ENCODE measurements at regions not wholly inside any gene's neighbourhood (a gene's known extent, or its start where the extent isn't known, plus 50 kb on each side); places are given as distances from the start of the nearest gene placed in this dataset.

GRCh38 chr5:68450245-68450852 is 234.8 kb downstream of the PIK3R1 start:
- TF ChIP-seq ZNF274 (IDR thresholded peaks at IDR 0.05; ENCODE audit: low read depth, low read length): no peak
- H3K4me3 ChIP-seq (ENCODE audit: low read length): no peak overlapping the region

DNA sequence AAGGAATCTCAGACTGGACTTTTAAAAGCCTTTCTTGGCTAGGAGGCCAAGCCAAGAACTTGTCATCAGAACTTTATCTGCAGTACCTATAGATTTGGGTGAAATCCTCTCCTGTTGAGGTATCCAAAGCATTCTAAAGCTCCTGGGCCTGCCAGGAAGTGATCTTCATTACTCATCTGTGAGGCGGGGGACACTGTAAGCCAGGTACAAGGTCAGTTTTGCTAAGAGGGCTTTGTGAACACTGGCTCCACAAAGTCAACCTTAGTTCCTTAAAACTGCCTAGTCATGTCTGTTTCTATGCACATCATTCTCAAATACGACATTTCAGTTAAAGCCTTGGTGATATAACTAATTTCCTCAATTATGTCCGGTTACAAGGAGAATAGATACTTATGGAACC is 236.7 kb downstream of the PIK3R1 start:
- TF ChIP-seq ZNF274 (IDR thresholded peaks at IDR 0.05; ENCODE audit: low read depth, low read length): no peak
- H3K4me3 ChIP-seq (ENCODE audit: low read length): no peak overlapping the region

DNA sequence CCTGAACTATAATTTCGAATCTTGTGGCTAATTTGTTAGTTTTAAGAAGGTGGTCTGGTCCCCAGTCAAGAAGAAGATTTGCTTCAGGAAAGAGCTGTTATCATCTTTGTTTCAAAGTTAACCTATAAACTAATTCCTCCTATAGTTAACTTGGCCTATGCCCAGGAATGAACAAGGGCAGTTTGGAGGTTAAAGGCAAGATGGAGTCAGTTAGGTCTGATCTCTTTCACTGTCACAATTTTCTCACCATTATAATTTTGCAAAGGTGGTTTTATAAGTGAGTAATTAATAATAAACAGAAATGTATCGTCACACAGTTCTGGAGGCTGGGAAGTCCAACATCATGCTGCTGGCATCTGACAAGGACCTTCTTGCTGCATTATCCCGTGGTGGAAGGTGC is 238.6 kb downstream of the PIK3R1 start:
- H3K4me3 ChIP-seq (ENCODE audit: low read length): no peak overlapping the region
- TF ChIP-seq ZNF274 (IDR thresholded peaks at IDR 0.05; ENCODE audit: low read depth, low read length): no peak

GRCh38 chr5:68454766-68455165 is 239.2 kb downstream of the PIK3R1 start:
- no peak overlapping the region for H3K4me3 ChIP-seq (ENCODE audit: low read length)
- TF ChIP-seq ZNF274 (IDR thresholded peaks at IDR 0.05; ENCODE audit: low read depth, low read length): no peak

DNA sequence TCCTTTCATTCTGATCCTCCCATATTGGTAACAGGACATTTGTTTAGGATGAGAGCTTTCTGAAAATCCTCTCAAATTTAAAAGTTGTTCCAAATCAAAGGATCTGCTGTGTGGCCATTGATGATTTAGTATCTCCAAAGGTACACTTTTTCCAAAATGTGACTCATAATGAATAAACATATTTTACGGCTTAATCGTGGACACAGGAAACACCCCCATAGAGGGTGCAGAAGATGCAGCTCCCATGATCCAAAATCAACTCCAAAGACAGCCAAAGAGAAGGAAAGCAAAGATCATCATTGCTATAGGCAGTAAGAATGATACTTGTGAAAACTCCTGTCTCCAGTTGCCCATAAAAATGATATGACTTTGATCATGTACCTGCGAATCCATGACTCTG is 239.7 kb downstream of the PIK3R1 start:
- TF ChIP-seq ZNF274 (IDR thresholded peaks at IDR 0.05; ENCODE audit: low read depth, low read length): no peak
- no peak overlapping the region for H3K4me3 ChIP-seq (ENCODE audit: low read length)

- no peak for TF ChIP-seq ZNF274 (IDR thresholded peaks at IDR 0.05; ENCODE audit: low read depth, low read length)
- H3K4me3 ChIP-seq (ENCODE audit: low read length): no peak overlapping the region
These were observed 241.2 kb downstream of the PIK3R1 start for GRCh38 chr5:68456756-68457217.

DNA sequence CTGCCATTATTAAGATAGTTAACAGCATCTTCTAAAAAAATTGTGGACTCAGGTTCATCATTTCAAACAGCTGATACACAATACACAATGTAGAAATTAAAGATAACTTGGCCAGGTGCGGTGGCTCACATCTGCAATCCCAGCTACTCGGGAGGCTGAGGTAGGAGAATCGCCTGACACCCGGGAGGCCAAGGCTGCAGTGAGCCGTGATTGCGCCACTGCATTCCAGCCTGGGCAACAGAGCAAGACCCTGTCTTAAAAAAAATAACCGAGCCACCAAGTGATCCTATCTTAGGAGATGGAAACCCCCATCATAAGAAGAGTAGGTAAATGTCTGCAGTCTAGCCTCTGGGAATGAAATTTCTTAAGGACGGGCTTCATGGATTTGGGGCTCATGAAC is 241.7 kb downstream of the PIK3R1 start:
- H3K4me3 ChIP-seq (ENCODE audit: low read length): no peak overlapping the region

GRCh38 chr5:68458416-68459021 is 243.0 kb downstream of the PIK3R1 start:
- no peak for TF ChIP-seq ZNF274 (IDR thresholded peaks at IDR 0.05; ENCODE audit: low read depth, low read length)
- no peak overlapping the region for H3K4me3 ChIP-seq (ENCODE audit: low read length)

More for the DNA sequence above, 241.7 kb downstream of the PIK3R1 start:
- TF ChIP-seq ZNF274 (IDR thresholded peaks at IDR 0.05; ENCODE audit: low read depth, low read length): no peak

DNA sequence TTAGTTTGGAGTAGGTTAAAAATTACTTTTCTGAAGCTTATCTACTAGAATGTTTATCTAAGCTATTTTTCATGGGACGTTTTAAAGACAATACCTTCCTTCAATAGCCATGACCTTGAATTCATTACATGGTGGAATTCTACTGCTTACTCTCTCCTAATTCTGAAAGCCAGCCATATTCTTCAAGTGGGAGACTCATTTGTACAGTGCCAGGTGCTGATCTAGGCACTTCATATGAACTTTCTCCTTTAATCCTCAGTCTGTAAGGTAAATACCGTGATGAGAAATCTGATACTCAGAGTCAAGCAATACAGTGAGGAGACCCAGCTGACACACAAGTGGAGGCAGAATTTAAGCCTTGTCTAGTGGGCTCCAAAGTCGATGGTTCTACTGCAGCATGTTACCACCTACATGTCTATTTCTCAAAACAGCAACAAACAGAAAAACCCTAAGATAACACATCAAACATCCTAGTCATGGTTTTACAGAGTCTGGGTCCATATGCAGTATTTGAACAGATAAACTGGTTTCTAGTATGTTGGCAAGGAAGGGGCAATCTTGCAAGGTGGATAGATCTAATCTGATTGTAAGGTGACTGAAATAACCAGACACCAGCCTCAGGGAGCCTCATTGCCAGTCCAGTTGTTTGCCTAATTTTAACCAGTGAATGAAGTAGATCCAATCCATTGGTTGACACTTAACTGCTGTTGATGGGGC is 243.7 kb downstream of the PIK3R1 start:
- H3K4me3 ChIP-seq (ENCODE audit: low read length): no peak overlapping the region
- TF ChIP-seq ZNF274 (IDR thresholded peaks at IDR 0.05; ENCODE audit: low read depth, low read length): no peak

DNA sequence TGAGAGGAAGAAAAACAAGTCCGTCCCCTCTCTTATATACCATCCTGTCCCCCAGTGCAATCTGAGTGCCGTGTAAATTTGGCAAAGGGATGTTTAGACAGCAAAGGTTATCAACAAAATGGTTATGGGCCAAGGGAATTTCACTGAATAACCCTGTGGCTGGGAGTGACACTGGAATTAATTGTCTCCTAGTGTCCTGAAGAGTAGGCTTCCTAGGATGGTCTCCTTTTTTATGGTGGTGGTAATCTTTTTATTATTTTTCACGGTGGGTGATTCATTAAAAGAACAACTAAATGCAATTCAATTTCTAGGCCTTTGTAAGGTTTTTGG is 244.2 kb downstream of the PIK3R1 start:
- TF ChIP-seq ZNF274 (IDR thresholded peaks at IDR 0.05; ENCODE audit: low read depth, low read length): no peak
- no peak overlapping the region for H3K4me3 ChIP-seq (ENCODE audit: low read length)

DNA sequence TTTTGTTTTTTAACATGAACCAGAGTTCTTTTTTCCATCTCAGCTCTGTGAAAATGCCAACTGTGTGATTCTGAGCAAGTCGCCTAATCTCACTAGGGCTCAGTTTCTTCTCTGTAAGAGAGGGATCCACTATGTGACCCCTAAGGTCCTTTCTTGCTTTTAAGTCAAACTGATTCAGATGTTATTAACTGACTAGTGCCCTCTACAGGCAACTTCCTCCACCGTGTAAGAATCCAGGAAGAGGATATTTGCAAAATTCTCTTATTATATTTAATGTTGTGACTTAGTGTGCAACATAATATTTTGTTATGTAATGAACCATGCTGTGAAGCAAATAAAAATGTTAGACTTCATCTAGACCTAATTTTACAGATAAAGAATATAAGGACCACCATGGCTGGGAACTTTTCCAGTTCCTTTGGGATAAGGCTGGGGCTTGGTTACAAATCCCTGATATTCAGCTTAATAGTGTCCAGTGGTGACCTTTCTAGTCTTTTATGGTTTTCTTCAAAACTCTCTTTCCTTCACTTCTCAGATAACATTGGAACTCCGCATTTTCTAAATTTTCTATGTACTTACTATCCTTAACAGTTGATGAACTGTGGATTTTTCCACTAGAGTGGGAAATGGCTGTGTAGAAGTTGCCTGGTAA is 244.7 kb downstream of the PIK3R1 start:
- H3K4me3 ChIP-seq (ENCODE audit: low read length): no peak overlapping the region
- TF ChIP-seq ZNF274 (IDR thresholded peaks at IDR 0.05; ENCODE audit: low read depth, low read length): no peak

- H3K4me3 ChIP-seq (ENCODE audit: low read length): no peak overlapping the region
- TF ChIP-seq ZNF274 (IDR thresholded peaks at IDR 0.05; ENCODE audit: low read depth, low read length): no peak
These were observed 248.1 kb downstream of the PIK3R1 start for GRCh38 chr5:68463606-68464005.

- H3K4me3 ChIP-seq (ENCODE audit: low read length): no peak overlapping the region
- no peak for TF ChIP-seq ZNF274 (IDR thresholded peaks at IDR 0.05; ENCODE audit: low read depth, low read length)
These were observed 248.9 kb downstream of the PIK3R1 start for GRCh38 chr5:68464424-68464823.

DNA sequence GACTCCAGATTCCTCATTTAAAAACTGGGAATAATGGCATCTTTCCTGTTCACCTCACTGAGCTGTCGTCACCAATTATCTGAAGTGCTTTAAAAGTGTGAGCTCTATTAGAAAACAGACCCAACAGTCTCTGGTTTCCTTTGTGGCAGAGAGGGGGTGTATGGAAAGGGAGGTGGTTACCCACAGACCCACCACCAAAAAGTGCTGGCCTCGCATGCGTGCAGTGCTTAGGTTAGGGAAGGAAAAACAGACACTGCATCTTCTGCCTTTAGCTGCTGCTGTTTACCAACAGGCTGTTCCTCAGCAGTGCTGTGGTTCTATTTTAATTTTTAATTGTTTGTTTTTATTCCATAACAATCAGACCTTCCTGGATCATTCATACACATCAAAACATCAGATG is 249.6 kb downstream of the PIK3R1 start:
- no peak overlapping the region for H3K4me3 ChIP-seq (ENCODE audit: low read length)
- TF ChIP-seq ZNF274 (IDR thresholded peaks at IDR 0.05; ENCODE audit: low read depth, low read length): no peak

All from GM08714 (cell line).